H9 (cell line): ENCODE measurements at regions not wholly inside any gene's neighbourhood (a gene's known extent, or its start where the extent isn't known, plus 50 kb on each side); places are given as distances from the start of the nearest gene placed in this dataset.

Experiments
- DNase-seq: peaks from one replicate; pipeline ENCODE4 v3.0.0-alpha.2; 2017
- H2AFZ ChIP-seq: one replicate; pipeline ENCODE4 v1.6.1; 2013; ENCODE audit warnings: mild to moderate bottlenecking, low read length, control low read depth, moderate library complexity
- H2AK5ac ChIP-seq: 2 replicates; pipeline ENCODE4 v1.6.1; 2013; ENCODE audit warnings: low read length, control low read depth, mixed read lengths; ENCODE audit not compliant: insufficient read length
- H2BK120ac ChIP-seq: one replicate; pipeline ENCODE4 v1.6.1; 2013; ENCODE audit warnings: low read depth, mild to moderate bottlenecking, low read length, control low read depth, inconsistent platforms; ENCODE audit not compliant: poor library complexity, severe bottlenecking
- H2BK12ac ChIP-seq: 2 replicates; pipeline ENCODE4 v1.6.1; 2013; ENCODE audit warnings: low read length, control low read depth, mixed read lengths, low read depth; ENCODE audit not compliant: insufficient read length
- H2BK15ac ChIP-seq: 2 replicates; pipeline ENCODE4 v1.6.1; 2013; ENCODE audit warnings: low read depth, low read length, control low read depth
- H2BK20ac ChIP-seq: one replicate; pipeline ENCODE4 v1.6.1; 2013; ENCODE audit warnings: low read depth, mild to moderate bottlenecking, low read length, control low read depth, inconsistent platforms; ENCODE audit not compliant: poor library complexity, severe bottlenecking
- H2BK5ac ChIP-seq: 2 replicates; pipeline ENCODE4 v1.6.1; 2013; ENCODE audit warnings: low read length, control low read depth, mixed read lengths; ENCODE audit not compliant: insufficient read length
- H3K14ac ChIP-seq: 2 replicates; pipeline ENCODE4 v1.6.1; 2013; ENCODE audit warnings: low read length, control low read depth; ENCODE audit not compliant: insufficient read depth
- H3K18ac ChIP-seq: 2 replicates; pipeline ENCODE4 v1.6.1; 2013; ENCODE audit warnings: low read depth, mild to moderate bottlenecking, mixed read lengths, low read length, control low read depth; ENCODE audit not compliant: insufficient read length
- H3K23ac ChIP-seq: 2 replicates; pipeline ENCODE4 v1.6.1; 2013; ENCODE audit warnings: low read length, control low read depth, mixed read lengths, low read depth; ENCODE audit not compliant: insufficient read length
- H3K23me2 ChIP-seq: 2 replicates; pipeline ENCODE4 v1.6.1; 2013; ENCODE audit warnings: low read depth, mild to moderate bottlenecking, mixed read lengths, low read length, control low read depth; ENCODE audit not compliant: insufficient read length, poor library complexity, severe bottlenecking
- H3K27ac ChIP-seq: 2 replicates; pipeline ENCODE4 v1.5.1; 2013; ENCODE audit warnings: low read length, control low read depth, mixed read lengths, low read depth; ENCODE audit not compliant: insufficient read length
- H3K27me3 ChIP-seq: 2 replicates; pipeline ENCODE4 v1.6.1; 2013; ENCODE audit warnings: low read length, control low read depth, inconsistent platforms; ENCODE audit not compliant: insufficient read depth
- H3K4ac ChIP-seq: 2 replicates; pipeline ENCODE4 v1.6.1; 2013; ENCODE audit warnings: low read depth, mild to moderate bottlenecking, control low read depth, inconsistent platforms, low read length, moderate library complexity
- H3K4me1 ChIP-seq: 2 replicates; pipeline ENCODE4 v1.6.1; 2013; ENCODE audit warnings: low read length, control low read depth, inconsistent platforms; ENCODE audit not compliant: insufficient read depth
- H3K4me2 ChIP-seq: 2 replicates; pipeline ENCODE4 v1.6.1; 2013; ENCODE audit warnings: low read length, control low read depth, mixed read lengths; ENCODE audit not compliant: insufficient read length, insufficient read depth
- H3K56ac ChIP-seq: 2 replicates; pipeline ENCODE4 v1.6.1; 2013; ENCODE audit warnings: low read depth, mild to moderate bottlenecking, mixed read lengths, low read length, control low read depth; ENCODE audit not compliant: insufficient read length
- H3K79me1 ChIP-seq: 2 replicates; pipeline ENCODE4 v1.6.1; 2013; ENCODE audit warnings: low read depth, mild to moderate bottlenecking, moderate library complexity, low read length, control low read depth, inconsistent platforms; ENCODE audit not compliant: insufficient read depth, poor library complexity, severe bottlenecking
- H3K79me2 ChIP-seq: 2 replicates; pipeline ENCODE4 v1.6.1; 2013; ENCODE audit warnings: low read length, control low read depth, inconsistent platforms; ENCODE audit not compliant: insufficient read depth
- H3K9ac ChIP-seq: 2 replicates; pipeline ENCODE4 v1.6.1; 2013; ENCODE audit warnings: low read length, control low read depth, mixed read lengths; ENCODE audit not compliant: insufficient read length; ENCODE audit errors: extremely low read depth
- H3K9me3 ChIP-seq: one replicate; pipeline ENCODE4 v1.6.1; 2013; ENCODE audit warnings: low read depth, low read length, inconsistent platforms; ENCODE audit not compliant: control insufficient read depth
- H3T11ph ChIP-seq: one replicate; pipeline ENCODE4 v1.6.1; 2013; ENCODE audit warnings: mild to moderate bottlenecking, low read length, control low read depth, inconsistent platforms
- H4K20me1 ChIP-seq: one replicate; pipeline ENCODE4 v1.6.1; 2013; ENCODE audit not compliant: control insufficient read depth, insufficient read length, insufficient read depth
- H4K5ac ChIP-seq: 2 replicates; pipeline ENCODE4 v1.6.1; 2013; ENCODE audit warnings: low read depth, mild to moderate bottlenecking, mixed read lengths, low read length, control low read depth; ENCODE audit not compliant: insufficient read length
- H4K8ac ChIP-seq: replicated peaks from 2 replicates; pipeline ENCODE4 v1.6.1; 2013; ENCODE audit warnings: low read length, control low read depth, mixed read lengths, low read depth; ENCODE audit not compliant: insufficient read length
- H4K91ac ChIP-seq: 2 replicates; pipeline ENCODE4 v1.6.1; 2013; ENCODE audit warnings: low read depth, mild to moderate bottlenecking, moderate library complexity, mixed read lengths, low read length, control low read depth; ENCODE audit not compliant: insufficient read length
- H3K27ac Mint-ChIP-seq, 3 experiments: 2 replicates in 2 of 3; 3 replicates in 1 of 3; pipeline ENCODE4 v1.8.0; 2020 to 2021; ENCODE audit warnings: mixed read lengths in 3 of 3, mild to moderate bottlenecking in 1 of 3, moderate library complexity in 1 of 3
- H3K27me3 Mint-ChIP-seq: 2 replicates; pipeline ENCODE4 v1.8.0; 2021; ENCODE audit warnings: low read depth, mild to moderate bottlenecking, moderate library complexity, mixed read lengths
- H3K36me3 Mint-ChIP-seq, 3 experiments: 2 replicates in 2 of 3; 3 replicates in 1 of 3; pipeline ENCODE4 v1.8.0; 2020 to 2021; ENCODE audit warnings: low read depth in 3 of 3, mixed read lengths in 3 of 3; ENCODE audit not compliant: insufficient read depth in 1 of 3
- H3K4me1 Mint-ChIP-seq, 2 experiments: 2 replicates each; pipeline ENCODE4 v1.8.0; 2020; ENCODE audit warnings: mixed read lengths in 2 of 2
- H3K4me3 Mint-ChIP-seq, 2 experiments: 2 replicates in 1 of 2; 3 replicates in 1 of 2; pipeline ENCODE4 v1.8.0; 2020 to 2021; ENCODE audit warnings: mild to moderate bottlenecking in 2 of 2, mixed read lengths in 2 of 2, moderate library complexity in 1 of 2
- H3K9me3 Mint-ChIP-seq, 2 experiments: 2 replicates in 1 of 2; 3 replicates in 1 of 2; pipeline ENCODE4 v1.8.0; 2020; ENCODE audit warnings: mild to moderate bottlenecking in 2 of 2, mixed read lengths in 2 of 2, moderate library complexity in 1 of 2
- WGBS: extraction: QIAGEN DNeasy Blood & Tissue Kit; methylation state at CpG from one replicate; pipeline ENCODE4 v1.1.7; 2013; ENCODE audit warnings: missing lambda C conversion rate, low lambda C conversion rate, mixed read lengths; ENCODE audit not compliant: insufficient read length; ENCODE audit errors: extremely low coverage; 5-methylcytosine and 5-hydroxymethylcytosine counted together
- TF ChIP-seq, protein P1 (sequence below): fragments of 200-600 bp; sonication (generic); conservative IDR thresholded peaks from 3 replicates; pipeline ENCODE4 v1.8.0; 2021; ENCODE audit warnings: antibody characterized with exemption, mild to moderate bottlenecking

DNA sequence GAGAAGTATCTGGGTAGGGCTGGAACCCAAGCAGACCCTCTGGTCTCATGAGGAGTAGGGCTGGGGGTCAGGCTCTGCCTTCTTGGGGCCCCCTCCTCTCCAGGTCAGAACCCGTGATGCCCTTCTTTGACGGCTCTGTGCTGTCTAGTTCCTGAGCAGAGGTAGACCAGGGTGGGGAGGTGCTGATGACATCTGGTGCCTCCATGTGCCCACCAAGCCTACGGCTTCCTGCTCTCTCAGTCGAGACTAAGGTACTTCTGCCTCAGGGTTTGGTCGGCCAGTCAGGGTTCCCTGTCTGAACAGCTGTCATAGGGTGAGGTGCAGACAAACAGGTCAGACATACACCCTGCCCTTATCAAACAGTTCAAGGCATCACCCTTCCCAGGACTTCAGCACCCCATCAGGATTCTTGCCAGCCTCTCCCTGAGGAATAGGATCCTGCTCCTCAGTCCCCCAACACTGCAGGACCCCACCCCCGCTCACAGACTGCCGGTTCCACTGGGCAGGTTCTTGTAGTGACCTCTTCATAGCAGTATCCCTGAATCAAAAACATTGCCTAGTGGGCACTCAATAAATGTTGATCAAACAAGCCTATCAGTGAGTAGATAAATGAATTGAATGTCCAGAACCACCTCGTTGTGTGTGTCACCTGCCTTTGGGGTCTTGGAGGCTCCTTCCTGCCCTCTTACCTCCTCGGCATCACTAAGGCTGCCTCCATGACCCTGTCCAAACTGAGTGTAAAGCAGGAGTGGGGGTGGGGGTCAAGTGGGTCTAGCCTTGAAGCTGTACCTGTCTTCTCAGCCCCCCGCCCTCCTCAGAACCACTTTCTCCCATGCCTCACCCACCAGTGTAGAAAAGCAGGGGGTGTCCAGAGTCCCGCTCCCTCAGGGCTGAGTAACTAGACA lies 158.2 kb downstream of the BUD13 start:
- DNase-seq, result no peak
- H2BK15ac ChIP-seq, result no peak overlapping the region
- peaks cover 53% of the 10 kb centered on the region for H3K27me3 Mint-ChIP-seq
- no peaks in the 10 kb centered on the region for H4K20me1 ChIP-seq
- no peak overlapping the region for H2BK120ac ChIP-seq
- no peak overlapping the region for H3K56ac ChIP-seq
- TF ChIP-seq, protein P1, sequence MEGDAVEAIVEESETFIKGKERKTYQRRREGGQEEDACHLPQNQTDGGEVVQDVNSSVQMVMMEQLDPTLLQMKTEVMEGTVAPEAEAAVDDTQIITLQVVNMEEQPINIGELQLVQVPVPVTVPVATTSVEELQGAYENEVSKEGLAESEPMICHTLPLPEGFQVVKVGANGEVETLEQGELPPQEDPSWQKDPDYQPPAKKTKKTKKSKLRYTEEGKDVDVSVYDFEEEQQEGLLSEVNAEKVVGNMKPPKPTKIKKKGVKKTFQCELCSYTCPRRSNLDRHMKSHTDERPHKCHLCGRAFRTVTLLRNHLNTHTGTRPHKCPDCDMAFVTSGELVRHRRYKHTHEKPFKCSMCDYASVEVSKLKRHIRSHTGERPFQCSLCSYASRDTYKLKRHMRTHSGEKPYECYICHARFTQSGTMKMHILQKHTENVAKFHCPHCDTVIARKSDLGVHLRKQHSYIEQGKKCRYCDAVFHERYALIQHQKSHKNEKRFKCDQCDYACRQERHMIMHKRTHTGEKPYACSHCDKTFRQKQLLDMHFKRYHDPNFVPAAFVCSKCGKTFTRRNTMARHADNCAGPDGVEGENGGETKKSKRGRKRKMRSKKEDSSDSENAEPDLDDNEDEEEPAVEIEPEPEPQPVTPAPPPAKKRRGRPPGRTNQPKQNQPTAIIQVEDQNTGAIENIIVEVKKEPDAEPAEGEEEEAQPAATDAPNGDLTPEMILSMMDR, result no peak
- H3K18ac ChIP-seq, result no peak overlapping the region
- no peak overlapping the region; the same call in 1 of the 2 replicates for H3K14ac ChIP-seq
- H2AK5ac ChIP-seq, result no peak overlapping the region
- H2BK20ac ChIP-seq, result no peak overlapping the region
- no peaks in the 10 kb centered on the region for H3K36me3 Mint-ChIP-seq
- no peak overlapping the region for H3K23ac ChIP-seq
- no peak overlapping the region for H3T11ph ChIP-seq
- no peaks in the 10 kb centered on the region for H3K79me2 ChIP-seq
- no peak overlapping the region for H2BK12ac ChIP-seq
- no peaks in the 10 kb centered on the region for H3K9me3 ChIP-seq
- no peak overlapping the region for H3K27ac Mint-ChIP-seq
- no peaks in the 10 kb centered on the region for H3K4me1 Mint-ChIP-seq
- no peak overlapping the region for H3K4me3 Mint-ChIP-seq
- H4K8ac ChIP-seq, result no peak overlapping the region
- H3K4me1 ChIP-seq, result no peaks in the 10 kb centered on the region
- no peak overlapping the region for H3K27ac ChIP-seq
- no peak overlapping the region for H2BK5ac ChIP-seq
- H3K4me2 ChIP-seq, result no peak overlapping the region
- H4K91ac ChIP-seq, result no peak overlapping the region
- no peak overlapping the region for H4K5ac ChIP-seq
- no peaks in the 10 kb centered on the region for H3K27me3 ChIP-seq
- H3K23me2 ChIP-seq, result no peaks in the 10 kb centered on the region
- WGBS, result no CpG with 5 or more reads among the region's 11 CpGs
- no peak overlapping the region for H2AFZ ChIP-seq
- H3K9me3 Mint-ChIP-seq, result no peaks in the 10 kb centered on the region; a peak in 1 of 5 replicates
- no peaks in the 10 kb centered on the region for H3K79me1 ChIP-seq
- no peak overlapping the region for H3K9ac ChIP-seq
- H3K4ac ChIP-seq, result no peak overlapping the region
